Stimulated activated CD8-positive, alpha-beta memory T cell treated with anti-CD3 and anti-CD28 coated beads, Interleukin-15, amount 100 ng/mL, for 24 hours (primary cell): ENCODE measurements at regions not wholly inside any gene's neighbourhood (a gene's known extent, or its start where the extent isn't known, plus 50 kb on each side); places are given as distances from the start of the nearest gene placed in this dataset.

Source experiments
- DNase-seq: peaks from one replicate; pipeline ENCODE4 v3.0.0-alpha.2; 2020; ENCODE audit warnings: low read depth

- DNase-seq = no peak
These were observed 104.6 kb downstream of the LACC1 start for GRCh38 chr13:43984292-43984691.

DNA sequence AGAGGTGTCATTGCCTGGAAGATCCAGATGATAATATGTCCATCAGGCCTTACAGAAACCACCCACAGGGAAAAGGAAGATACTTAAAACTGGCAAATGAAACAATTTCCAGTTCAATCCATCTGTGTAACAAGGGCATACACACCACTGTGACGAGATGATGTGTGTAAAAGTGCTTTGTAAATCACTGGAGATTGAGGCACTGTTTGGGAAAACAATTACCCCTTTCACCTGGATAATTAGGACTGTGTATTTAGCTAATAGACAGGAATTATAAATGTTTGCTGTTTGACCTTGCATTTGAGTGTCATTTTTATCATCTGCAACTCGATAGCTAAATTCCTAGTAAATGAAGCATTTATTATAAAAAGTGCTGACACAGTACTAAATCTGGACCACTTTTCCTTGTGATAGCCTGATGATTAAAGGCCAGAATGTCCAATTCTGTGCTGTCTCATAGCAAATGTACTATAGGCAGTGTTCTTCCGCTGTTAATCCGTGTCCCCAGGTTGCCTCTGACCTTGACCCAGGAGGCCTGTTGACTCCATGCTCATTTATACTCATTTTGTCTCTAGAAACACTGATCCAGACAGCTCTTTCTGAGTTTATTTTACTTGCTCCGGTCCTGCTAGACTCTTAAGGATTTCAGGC lies 105.8 kb downstream of the LACC1 start:
- no peak for DNase-seq

DNA sequence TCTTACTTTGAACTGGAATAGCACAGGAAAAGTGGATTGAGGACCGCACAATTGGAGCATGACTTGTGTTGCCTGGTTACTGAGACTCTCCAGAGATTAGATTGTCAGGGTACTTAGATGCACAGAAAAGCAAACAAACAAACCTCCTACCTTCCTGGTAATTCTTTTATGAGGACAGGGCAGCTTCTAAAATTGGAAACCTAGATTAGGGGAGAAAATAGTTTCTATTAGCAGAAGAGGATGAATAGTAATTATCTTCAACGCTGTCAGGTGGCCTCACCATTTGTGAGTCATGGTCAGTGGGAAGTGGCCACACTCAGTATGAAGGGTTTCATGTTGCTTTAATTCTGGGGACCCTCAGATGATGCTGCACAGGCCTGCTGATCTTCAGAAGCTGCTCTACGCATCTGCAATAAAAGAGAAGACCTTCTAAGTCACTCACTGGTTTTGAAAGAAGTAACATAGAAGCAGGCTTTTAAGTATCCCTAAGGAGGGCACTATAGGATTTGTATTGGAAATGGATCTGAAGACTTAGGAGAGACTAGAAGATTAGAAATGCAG lies 106.8 kb downstream of the LACC1 start:
- DNase-seq = no peak

- no peak for DNase-seq
These were observed 108.6 kb downstream of the LACC1 start for GRCh38 chr13:43988302-43988701.

- no peak for DNase-seq
These were observed 110.3 kb downstream of the LACC1 start for GRCh38 chr13:43990021-43990420.

GRCh38 chr13:43990829-43991228 lies 111.1 kb downstream of the LACC1 start:
- no peak for DNase-seq

GRCh38 chr13:43991773-43992201 lies 112.1 kb downstream of the LACC1 start:
- no peak for DNase-seq

- no peak for DNase-seq
These were observed 112.5 kb downstream of the LACC1 start for GRCh38 chr13:43992211-43992610.

GRCh38 chr13:43994999-43995859 lies 115.5 kb downstream of the LACC1 start:
- no peak for DNase-seq

- no peak for DNase-seq
These were observed 116.5 kb downstream of the LACC1 start for GRCh38 chr13:43996221-43996620.

DNA sequence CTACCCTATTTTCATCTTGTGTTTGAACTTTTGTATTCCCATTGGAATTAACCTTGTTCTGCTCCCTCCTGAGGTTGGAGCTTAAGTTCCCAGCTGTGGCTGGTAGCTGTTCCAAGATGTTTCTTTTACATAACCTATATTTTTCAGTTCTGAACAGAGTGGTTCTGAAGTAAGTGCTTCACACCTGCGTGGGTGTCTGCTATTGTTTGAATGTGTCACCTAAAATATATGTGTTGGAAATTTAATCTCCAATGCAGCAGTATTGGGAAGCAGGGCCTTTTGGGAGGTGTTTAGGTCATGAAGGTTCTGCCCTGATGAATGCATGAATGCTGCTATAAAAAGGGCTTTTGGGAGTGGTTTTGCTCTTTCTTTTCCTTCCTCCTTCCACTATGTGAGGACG lies 123.8 kb downstream of the LACC1 start:
- DNase-seq = no peak

DNA sequence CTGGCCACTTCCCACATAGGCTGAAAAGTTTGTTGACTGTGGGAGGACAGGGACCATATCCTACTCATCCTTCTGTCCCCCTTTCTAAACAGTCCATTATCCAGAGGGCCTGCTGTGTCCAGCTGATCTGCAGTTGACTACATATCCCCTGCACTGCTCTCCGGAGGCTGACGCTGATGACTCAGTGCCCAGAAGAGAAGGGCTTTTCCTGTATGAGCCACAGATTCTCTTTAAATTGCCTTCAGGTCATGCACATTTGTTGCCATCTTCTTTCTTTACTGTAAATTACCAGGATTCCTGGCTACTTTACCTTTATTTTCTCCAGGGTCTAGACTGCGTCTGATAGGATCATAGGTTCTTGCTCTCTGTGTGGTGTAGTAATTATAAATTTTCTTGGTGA lies 125.2 kb downstream of the LACC1 start:
- no peak for DNase-seq

- DNase-seq = no peak
These were observed 127.7 kb downstream of the LACC1 start for GRCh38 chr13:44007451-44007850.

- no peak for DNase-seq
These were observed 131.3 kb downstream of the LACC1 start for GRCh38 chr13:44011036-44011435.

GRCh38 chr13:44012910-44013757 lies 133.4 kb downstream of the LACC1 start:
- no peak for DNase-seq

- DNase-seq = no peak
These were observed 134.1 kb downstream of the LACC1 start for GRCh38 chr13:44013758-44014291.

DNA sequence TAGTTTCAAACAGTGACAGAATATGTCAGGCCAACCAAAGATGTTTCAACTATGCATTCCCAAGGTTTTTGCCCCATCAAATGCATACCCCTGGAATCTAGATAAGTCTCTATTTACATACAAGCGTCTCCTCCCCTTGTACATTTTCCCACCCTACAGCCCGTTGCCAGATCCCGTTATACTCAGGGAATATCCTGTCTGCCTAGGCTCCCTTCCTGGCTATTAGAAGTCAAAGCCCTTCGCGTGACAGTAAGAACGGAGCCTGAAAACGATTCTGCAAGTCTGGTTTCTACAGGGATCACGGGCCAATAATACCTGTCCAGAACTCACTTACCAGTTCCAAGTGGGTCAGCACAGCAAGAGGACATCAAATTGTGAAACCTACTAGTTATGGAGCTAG lies 134.8 kb downstream of the LACC1 start:
- DNase-seq = no peak

DNA sequence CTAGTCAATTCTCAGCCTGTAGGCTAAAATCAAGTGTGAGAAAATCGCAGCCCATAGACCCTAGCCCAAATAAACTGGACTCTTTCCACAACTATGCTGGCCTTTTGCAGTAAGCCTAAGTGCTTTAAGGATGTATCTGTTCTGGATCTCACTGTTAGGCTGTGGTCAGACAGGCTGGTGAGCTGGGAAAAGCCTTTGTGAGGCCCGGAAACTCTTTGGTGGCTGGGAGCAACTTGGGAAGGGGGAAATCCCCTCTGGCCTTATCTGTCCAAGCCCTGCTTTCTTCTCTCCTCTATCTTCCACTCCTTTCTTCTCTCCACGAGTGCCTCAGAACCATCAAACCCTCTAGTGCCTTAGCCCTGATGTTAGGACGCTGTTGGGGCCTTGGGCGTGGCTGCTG lies 135.4 kb downstream of the LACC1 start:
- DNase-seq = no peak

DNA sequence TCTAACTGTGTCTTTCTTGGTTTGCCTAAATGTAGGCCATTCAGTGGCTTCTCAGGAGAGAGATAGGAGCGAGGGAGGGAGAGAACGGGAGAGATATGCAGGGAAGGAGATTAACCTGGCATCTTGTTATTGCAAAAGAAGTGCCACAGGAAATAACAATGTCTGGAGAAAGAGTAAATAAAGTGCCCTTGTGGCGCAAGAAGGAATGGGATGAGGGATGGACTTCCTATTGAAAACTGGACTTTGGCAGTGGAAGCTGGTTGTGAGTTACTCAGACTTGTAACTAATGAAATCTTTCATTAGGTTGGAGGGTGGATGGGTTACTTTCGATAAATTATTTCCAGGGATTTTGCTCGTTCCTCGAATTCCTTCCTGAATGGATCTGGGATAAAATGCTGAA lies 136.1 kb downstream of the LACC1 start:
- DNase-seq = no peak

DNA sequence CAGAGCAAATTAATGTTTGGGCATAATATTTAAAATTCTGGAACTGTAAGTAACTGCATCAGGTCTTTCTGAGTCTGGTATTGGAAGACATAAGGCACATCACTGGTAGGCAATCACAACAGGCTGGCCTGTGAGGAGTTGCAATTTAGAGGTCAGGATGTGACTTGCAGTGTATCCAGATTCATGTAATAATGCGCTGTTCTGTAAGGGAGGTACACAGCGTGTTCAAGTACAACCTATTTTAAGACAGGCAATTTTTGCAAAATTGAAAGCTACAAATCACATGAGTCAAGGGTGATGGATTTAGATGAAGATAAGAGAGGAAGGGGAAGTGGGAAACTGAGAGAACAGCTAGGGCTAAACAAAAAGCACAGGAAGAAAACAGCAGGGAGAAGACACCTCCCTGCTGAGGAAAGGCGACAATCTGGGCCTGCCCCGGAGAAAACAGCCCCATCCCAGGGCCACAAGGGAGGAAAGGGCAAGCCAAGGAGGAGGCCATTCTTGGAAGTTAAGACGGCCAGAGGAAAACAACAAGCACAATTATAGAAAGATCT lies 138.1 kb downstream of the LACC1 start:
- no peak for DNase-seq

DNA sequence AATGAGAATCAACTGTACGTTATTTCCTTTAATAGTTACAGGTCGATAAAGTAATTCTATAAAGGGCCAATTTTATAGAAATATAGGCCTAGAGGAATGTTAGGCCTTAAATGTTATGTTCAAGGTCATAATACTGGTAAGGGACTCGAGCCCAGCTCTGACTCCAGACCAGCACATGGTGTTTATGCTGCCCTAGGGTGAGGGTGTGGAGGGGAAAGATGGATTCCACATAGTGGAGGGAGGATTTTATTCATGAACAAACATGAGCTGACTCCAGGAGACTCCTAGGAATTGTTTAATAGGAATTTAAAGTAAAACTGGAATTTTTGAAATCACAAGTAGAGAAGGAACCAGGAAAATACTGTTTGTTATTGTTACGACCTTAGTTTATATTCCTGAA lies 139.9 kb downstream of the LACC1 start:
- DNase-seq = no peak

DNA sequence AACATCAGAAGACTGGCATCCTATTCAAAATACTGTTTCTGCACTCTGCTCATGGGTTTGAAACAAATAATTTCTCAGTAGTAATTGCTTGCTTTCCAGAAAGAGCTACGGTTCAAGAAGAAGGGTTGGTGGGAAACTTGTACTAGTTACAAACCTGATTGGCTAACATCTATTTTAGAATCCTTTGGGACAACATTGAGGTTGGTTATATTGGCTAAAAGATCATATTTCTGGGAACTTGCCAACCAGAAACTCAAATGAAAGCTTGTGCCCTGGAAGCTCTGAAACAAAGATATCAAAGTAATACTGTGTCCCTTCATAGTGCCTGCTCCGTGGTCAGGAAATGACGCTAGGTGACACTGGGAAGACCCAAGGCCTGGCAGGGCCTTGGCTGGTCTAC lies 141.7 kb downstream of the LACC1 start:
- no peak for DNase-seq
